Gastrocnemius medialis (tissue), 4 donors: ENCODE measurements at regions not wholly inside any gene's neighbourhood (a gene's known extent, or its start where the extent isn't known, plus 50 kb on each side); places are given as distances from the start of the nearest gene placed in this dataset.
"Not testable (repeated sequence)": the region's sequence is repeated elsewhere in the genome, so short reads cannot be mapped to it uniquely, and the experiment has no call there.

Experiments used
- ATAC-seq, 2 donors: fragments of 150-250 bp; one replicate each; pipeline ENCODE4 v1.9.1; 2016
- DNase-seq, 2 donors: peaks; one replicate each; pipeline ENCODE4 v3.0.0-alpha.2; 2019
- H3K27ac ChIP-seq, 4 donors: fragments of 200-600 bp; sonication (generic); 1 replicate in 1 of 4; 2 replicates in 3 of 4; pipeline ENCODE4 v1.5.1; 2016 to 2018; ENCODE audit warnings: mild to moderate bottlenecking in 2 of 4, moderate library complexity in 1 of 4
- H3K27me3 ChIP-seq, 3 donors: fragments of 200-600 bp; sonication (generic) in 2 of 3; 1 replicate in 1 of 3; 2 replicates in 2 of 3; pipeline versions ENCODE4 v1.5.1 to v1.6.0; 2016 to 2019; ENCODE audit warnings: mild to moderate bottlenecking in 1 of 3, moderate library complexity in 1 of 3
- H3K36me3 ChIP-seq, 2 donors: fragments of 200-600 bp; sonication (generic) in 1 of 2; one replicate each; pipeline ENCODE4 v1.5.1; 2017 to 2018
- H3K4me1 ChIP-seq, 2 donors: fragments of 200-600 bp; sonication (generic) in 1 of 2; one replicate each; pipeline ENCODE4 v1.5.1; 2016 to 2017; ENCODE audit warnings: mild to moderate bottlenecking in 2 of 2
- H3K4me3 ChIP-seq, 4 donors: fragments of 200-600 bp; sonication (generic) in 3 of 4; 1 replicate in 1 of 4; 2 replicates in 3 of 4; pipeline ENCODE4 v1.5.1; 2016 to 2019; ENCODE audit warnings: mild to moderate bottlenecking in 2 of 4
- H3K9me3 ChIP-seq, 3 donors: fragments of 200-600 bp; sonication (generic) in 2 of 3; 1 replicate in 1 of 3; 2 replicates in 2 of 3; pipeline ENCODE4 v1.5.1; 2016 to 2019
- POLR2A ChIP-seq, 2 donors: fragments of 450-650 bp; IDR thresholded peaks; one replicate each; pipeline ENCODE4 v1.6.1; 2017; ENCODE audit warnings: antibody characterized with exemption in 2 of 2, mild to moderate bottlenecking in 2 of 2, moderate library complexity in 2 of 2
- in situ Hi-C, 4 donors: fragments of 200-750 bp; cut with MboI; loops; one replicate each; pipeline versions ENCODE4 v1.15.0 to v1.8.0; 2017; ENCODE audit warnings: low sequenced_read_pairs in 4 of 4
- intact Hi-C: fragments of 100-400 bp; cut with DNase I; formaldehyde crosslinking; loops from one replicate; pipeline ENCODE4 v1.15.1; 2023; ENCODE audit warnings: low total_unique reads
- TF ChIP-seq, protein P1 (sequence below), 5 experiments: fragments of 450-650 bp in 3 of 5; fragments of 200-600 bp in 2 of 5; sonication (generic) in 2 of 5; IDR thresholded peaks in 4 of 5; conservative IDR thresholded peaks in 1 of 5; 1 replicate in 4 of 5; 2 replicates in 1 of 5; pipeline ENCODE4 v1.5.1; 2016 to 2019; ENCODE audit warnings: antibody characterized with exemption in 5 of 5, mild to moderate bottlenecking in 3 of 5, moderate library complexity in 3 of 5

DNA sequence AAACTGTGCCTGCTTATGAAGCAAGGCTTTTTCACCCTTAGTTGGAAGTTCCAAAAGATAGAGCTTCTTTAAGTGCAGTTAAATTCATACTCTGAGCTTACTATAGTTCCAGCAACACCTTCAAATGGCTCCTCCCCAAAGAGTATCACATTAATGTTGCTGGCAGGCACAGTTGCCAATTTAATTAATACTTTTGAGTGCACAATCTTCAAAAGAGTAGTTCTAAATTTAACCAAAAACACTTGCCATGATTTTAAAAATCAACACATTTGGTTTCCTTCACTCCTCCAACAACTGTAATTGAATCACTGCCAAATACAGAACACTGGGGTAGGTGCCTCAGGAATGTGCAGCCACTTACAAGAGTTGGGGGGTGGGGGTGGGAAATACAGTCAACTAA lies 150.6 kb upstream of the UBE2E3 start:
- ATAC-seq (no peak), DNase-seq (no peak)
- Histone ChIP-seq H3K4me1 (no peaks in the 10 kb centered on the region), H3K36me3 (no peaks in the 10 kb centered on the region), H3K27me3 (no peaks in the 10 kb centered on the region), H3K9me3 (no peaks in the 10 kb centered on the region), H3K4me3 (no peak overlapping the region), H3K27ac (no peak overlapping the region)
- intact Hi-C loops (no loop called here), in situ Hi-C loops (no loop called here)
- TF ChIP-seq, protein P1, sequence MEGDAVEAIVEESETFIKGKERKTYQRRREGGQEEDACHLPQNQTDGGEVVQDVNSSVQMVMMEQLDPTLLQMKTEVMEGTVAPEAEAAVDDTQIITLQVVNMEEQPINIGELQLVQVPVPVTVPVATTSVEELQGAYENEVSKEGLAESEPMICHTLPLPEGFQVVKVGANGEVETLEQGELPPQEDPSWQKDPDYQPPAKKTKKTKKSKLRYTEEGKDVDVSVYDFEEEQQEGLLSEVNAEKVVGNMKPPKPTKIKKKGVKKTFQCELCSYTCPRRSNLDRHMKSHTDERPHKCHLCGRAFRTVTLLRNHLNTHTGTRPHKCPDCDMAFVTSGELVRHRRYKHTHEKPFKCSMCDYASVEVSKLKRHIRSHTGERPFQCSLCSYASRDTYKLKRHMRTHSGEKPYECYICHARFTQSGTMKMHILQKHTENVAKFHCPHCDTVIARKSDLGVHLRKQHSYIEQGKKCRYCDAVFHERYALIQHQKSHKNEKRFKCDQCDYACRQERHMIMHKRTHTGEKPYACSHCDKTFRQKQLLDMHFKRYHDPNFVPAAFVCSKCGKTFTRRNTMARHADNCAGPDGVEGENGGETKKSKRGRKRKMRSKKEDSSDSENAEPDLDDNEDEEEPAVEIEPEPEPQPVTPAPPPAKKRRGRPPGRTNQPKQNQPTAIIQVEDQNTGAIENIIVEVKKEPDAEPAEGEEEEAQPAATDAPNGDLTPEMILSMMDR (IDR thresholded peaks at IDR 0.05 in 4 of 5, conservative IDR thresholded peaks at IDR 0.05 in 1 of 5), result no peak
- TF ChIP-seq POLR2A (IDR thresholded peaks at IDR 0.05), result no peak

DNA sequence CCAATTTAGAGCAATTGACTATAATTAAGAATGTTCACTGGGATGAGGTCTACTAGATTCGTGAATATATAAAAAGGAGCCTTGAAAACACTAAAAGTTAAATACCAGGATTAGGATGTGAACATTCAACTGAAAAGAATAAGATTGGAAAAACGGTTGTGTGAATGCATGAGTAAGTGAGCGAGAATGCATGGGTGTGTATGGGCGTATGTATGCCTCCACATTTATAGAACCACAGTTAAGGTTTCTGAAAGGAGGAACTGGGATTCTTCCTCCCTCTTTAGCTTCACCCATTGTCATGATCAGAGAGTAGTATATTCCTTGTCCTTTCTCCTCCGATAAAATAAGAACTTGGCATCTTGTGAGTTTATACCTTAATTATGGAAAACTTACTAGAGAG lies 151.1 kb upstream of the UBE2E3 start:
- no peak for ATAC-seq
- no peaks in the 10 kb centered on the region for H3K36me3 ChIP-seq
- TF ChIP-seq, protein P1 (IDR thresholded peaks at IDR 0.05 in 4 of 5, conservative IDR thresholded peaks at IDR 0.05 in 1 of 5), result no peak
- TF ChIP-seq POLR2A (IDR thresholded peaks at IDR 0.05), result no peak
- intact Hi-C loops (no loop called here), in situ Hi-C loops (no loop called here)
- DNase-seq, result no peak
- no peaks in the 10 kb centered on the region for H3K4me1 ChIP-seq
- H3K4me3 ChIP-seq, result no peak overlapping the region
- no peak overlapping the region for H3K27ac ChIP-seq
- no peaks in the 10 kb centered on the region for H3K9me3 ChIP-seq
- H3K27me3 ChIP-seq, result no peaks in the 10 kb centered on the region

DNA sequence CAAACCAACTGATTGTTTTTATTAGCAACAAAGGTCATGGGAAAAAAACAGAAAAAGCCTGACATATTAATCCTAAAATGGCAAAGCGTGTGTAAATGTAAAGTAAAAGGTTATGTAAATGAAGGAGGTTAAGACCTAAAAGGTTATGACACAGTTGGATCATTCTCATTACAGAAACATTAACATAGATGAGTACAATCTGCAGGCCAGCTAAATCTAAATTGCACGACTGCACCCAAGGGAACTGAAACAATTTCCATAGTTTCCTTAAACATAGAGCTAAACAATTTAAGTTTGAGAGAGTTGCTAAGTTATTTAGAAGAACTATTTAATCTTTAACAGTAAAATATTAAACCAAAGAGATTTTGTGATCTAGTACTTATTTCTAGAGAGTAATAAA lies 151.6 kb upstream of the UBE2E3 start:
- Histone ChIP-seq H3K4me3 (no peak overlapping the region), H3K27ac (no peak overlapping the region), H3K9me3 (no peaks in the 10 kb centered on the region), H3K4me1 (no peaks in the 10 kb centered on the region), H3K27me3 (no peaks in the 10 kb centered on the region), H3K36me3 (no peaks in the 10 kb centered on the region)
- ATAC-seq, result no peak
- DNase-seq, result no peak
- TF ChIP-seq, protein P1 (IDR thresholded peaks at IDR 0.05 in 4 of 5, conservative IDR thresholded peaks at IDR 0.05 in 1 of 5), result no peak
- TF ChIP-seq POLR2A (IDR thresholded peaks at IDR 0.05), result no peak
- intact Hi-C loops (no loop called here), in situ Hi-C loops (no loop called here)

GRCh38 chr2:180823546-180824141 lies 156.8 kb upstream of the UBE2E3 start:
- Histone ChIP-seq H3K4me1 (no peaks in the 10 kb centered on the region), H3K36me3 (no peaks in the 10 kb centered on the region), H3K9me3 (no peaks in the 10 kb centered on the region), H3K4me3 (no peak overlapping the region), H3K27ac (no peak overlapping the region), H3K27me3 (no peaks in the 10 kb centered on the region)
- DNase-seq, result no peak
- intact Hi-C loops (no loop called here), in situ Hi-C loops (no loop called here)
- TF ChIP-seq, protein P1 (IDR thresholded peaks at IDR 0.05 in 4 of 5, conservative IDR thresholded peaks at IDR 0.05 in 1 of 5), result no peak
- TF ChIP-seq POLR2A (IDR thresholded peaks at IDR 0.05), result no peak
- no peak for ATAC-seq

DNA sequence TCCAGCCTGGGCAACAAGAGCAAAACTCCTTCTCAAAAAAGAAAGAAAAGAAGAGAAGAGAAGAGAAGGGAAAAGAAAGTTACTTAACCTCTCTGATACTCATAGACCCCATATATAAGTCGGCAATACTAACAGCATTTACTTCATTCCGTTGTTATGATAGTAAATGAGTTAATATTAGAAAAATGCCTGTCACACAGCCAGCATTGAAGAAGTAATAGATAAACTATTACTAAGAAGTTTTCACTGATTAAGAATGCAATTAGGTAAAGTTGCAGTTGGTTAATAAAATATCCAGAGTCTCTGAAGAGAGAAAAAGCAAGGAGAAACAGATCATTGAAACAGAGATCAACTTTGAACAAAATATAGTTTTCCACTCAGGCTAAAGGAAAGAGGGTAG lies 161.3 kb upstream of the UBE2E3 start:
- Histone ChIP-seq H3K27me3 (no peaks in the 10 kb centered on the region), H3K27ac (no peak overlapping the region), H3K4me1 (no peaks in the 10 kb centered on the region), H3K36me3 (no peaks in the 10 kb centered on the region), H3K4me3 (no peak overlapping the region), H3K9me3 (no peaks in the 10 kb centered on the region)
- no peak for TF ChIP-seq POLR2A (IDR thresholded peaks at IDR 0.05)
- TF ChIP-seq, protein P1 (IDR thresholded peaks at IDR 0.05 in 4 of 5, conservative IDR thresholded peaks at IDR 0.05 in 1 of 5), result no peak
- DNase-seq (no peak), ATAC-seq (no peak)
- intact Hi-C loops (no loop called here), in situ Hi-C loops (no loop called here)

- H3K36me3 ChIP-seq, in situ Hi-C loops, H3K4me3 ChIP-seq, H3K9me3 ChIP-seq, H3K27ac ChIP-seq, ATAC-seq, H3K4me1 ChIP-seq, DNase-seq, intact Hi-C loops, H3K27me3 ChIP-seq: not testable (repeated sequence)
Measured at GRCh38 chr2:180818700-180819099, 161.7 kb upstream of the UBE2E3 start.
